ENCODE measurements at regions not wholly inside any gene's neighbourhood (a gene's known extent, or its start where the extent isn't known, plus 50 kb on each side); places are given as distances from the start of the nearest gene placed in this dataset.

- no peak overlapping the region for H3K4me3 ChIP-seq (ENCODE audit: low read length)
- TF ChIP-seq ZNF274 (IDR thresholded peaks at IDR 0.05; ENCODE audit: low read depth, low read length) = no peak
These were observed 88.4 kb upstream of the CALM2 start for GRCh38 chr2:47264686-47265085.

- no peak overlapping the region for H3K4me3 ChIP-seq (ENCODE audit: low read length)
- TF ChIP-seq ZNF274 (IDR thresholded peaks at IDR 0.05; ENCODE audit: low read depth, low read length) = no peak
These were observed 87.8 kb upstream of the CALM2 start for GRCh38 chr2:47264143-47264542.

- TF ChIP-seq ZNF274 (IDR thresholded peaks at IDR 0.05; ENCODE audit: low read depth, low read length) = no peak
- H3K4me3 ChIP-seq (ENCODE audit: low read length) = no peak overlapping the region
These were observed 86.3 kb upstream of the CALM2 start for GRCh38 chr2:47262657-47263056.

GRCh38 chr2:47260971-47261370 is 84.7 kb upstream of the CALM2 start:
- no peak for TF ChIP-seq ZNF274 (IDR thresholded peaks at IDR 0.05; ENCODE audit: low read depth, low read length)
- no peak overlapping the region for H3K4me3 ChIP-seq (ENCODE audit: low read length)

GRCh38 chr2:47259829-47260228 is 83.5 kb upstream of the CALM2 start:
- no peak overlapping the region for H3K4me3 ChIP-seq (ENCODE audit: low read length)
- TF ChIP-seq ZNF274 (IDR thresholded peaks at IDR 0.05; ENCODE audit: low read depth, low read length) = no peak

GRCh38 chr2:47257946-47258348 is 81.6 kb upstream of the CALM2 start:
- TF ChIP-seq ZNF274 (IDR thresholded peaks at IDR 0.05; ENCODE audit: low read depth, low read length) = no peak
- H3K4me3 ChIP-seq (ENCODE audit: low read length) = no peak overlapping the region

GRCh38 chr2:47256416-47257087 is 80.2 kb upstream of the CALM2 start:
- H3K4me3 ChIP-seq (ENCODE audit: low read length) = no peak overlapping the region
- TF ChIP-seq ZNF274 (IDR thresholded peaks at IDR 0.05; ENCODE audit: low read depth, low read length) = no peak

- no peak overlapping the region for H3K4me3 ChIP-seq (ENCODE audit: low read length)
- no peak for TF ChIP-seq ZNF274 (IDR thresholded peaks at IDR 0.05; ENCODE audit: low read depth, low read length)
These were observed 79.5 kb upstream of the CALM2 start for GRCh38 chr2:47255794-47256193.

- TF ChIP-seq ZNF274 (IDR thresholded peaks at IDR 0.05; ENCODE audit: low read depth, low read length) = no peak
- H3K4me3 ChIP-seq (ENCODE audit: low read length) = no peak overlapping the region
These were observed 78.2 kb upstream of the CALM2 start for GRCh38 chr2:47254464-47254863.

- no peak overlapping the region for H3K4me3 ChIP-seq (ENCODE audit: low read length)
- TF ChIP-seq ZNF274 (IDR thresholded peaks at IDR 0.05; ENCODE audit: low read depth, low read length) = no peak
These were observed 77.1 kb upstream of the CALM2 start for GRCh38 chr2:47253447-47253846.

- H3K4me3 ChIP-seq (ENCODE audit: low read length) = no peak overlapping the region
- TF ChIP-seq ZNF274 (IDR thresholded peaks at IDR 0.05; ENCODE audit: low read depth, low read length) = no peak
These were observed 75.0 kb upstream of the CALM2 start for GRCh38 chr2:47251404-47251675.

GRCh38 chr2:47250586-47251403 is 74.5 kb upstream of the CALM2 start:
- TF ChIP-seq ZNF274 (IDR thresholded peaks at IDR 0.05; ENCODE audit: low read depth, low read length) = no peak
- no peak overlapping the region for H3K4me3 ChIP-seq (ENCODE audit: low read length)

- TF ChIP-seq ZNF274 (IDR thresholded peaks at IDR 0.05; ENCODE audit: low read depth, low read length) = no peak
- no peak overlapping the region for H3K4me3 ChIP-seq (ENCODE audit: low read length)
These were observed 73.6 kb upstream of the CALM2 start for GRCh38 chr2:47249931-47250330.

GRCh38 chr2:47249157-47249900 is 73.0 kb upstream of the CALM2 start:
- TF ChIP-seq ZNF274 (IDR thresholded peaks at IDR 0.05; ENCODE audit: low read depth, low read length) = no peak
- H3K4me3 ChIP-seq (ENCODE audit: low read length) = no peak overlapping the region

Data from GM08714 (cell line).